NCI-H2081 treated with DMSO at 0.1 percent for 48 hours (cell line): ENCODE measurements at regions not wholly inside any gene's neighbourhood (a gene's known extent, or its start where the extent isn't known, plus 50 kb on each side); places are given as distances from the start of the nearest gene placed in this dataset.

Experiments used
- DNase-seq: peaks from one replicate; lab custom pipeline; 2025; lab: John Stamatoyannopoulos, UW

DNA sequence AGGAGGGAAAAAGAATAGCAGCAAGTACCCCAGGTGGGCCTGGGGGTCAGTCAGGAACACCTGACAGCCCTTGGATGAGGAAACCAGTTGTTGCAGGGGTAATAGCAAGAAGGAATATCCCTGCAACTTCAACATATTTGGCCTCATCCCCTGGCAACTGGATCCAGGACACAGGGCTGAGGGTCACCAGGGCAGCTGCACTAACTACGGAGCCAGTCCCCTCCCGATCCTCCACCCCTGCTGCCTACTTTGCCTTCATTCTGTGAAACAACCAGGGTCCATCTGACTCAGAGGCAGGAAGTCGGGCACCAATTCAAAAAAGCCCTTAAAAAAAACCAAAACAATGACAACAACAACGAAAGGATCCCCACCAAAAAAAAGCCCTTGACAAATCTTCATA lies 52.9 kb downstream of the FRMPD3 start:
- DNase-seq = no peak

GRCh38 chrX:107504006-107504405 lies 54.6 kb downstream of the FRMPD3 start:
- DNase-seq = no peak

DNA sequence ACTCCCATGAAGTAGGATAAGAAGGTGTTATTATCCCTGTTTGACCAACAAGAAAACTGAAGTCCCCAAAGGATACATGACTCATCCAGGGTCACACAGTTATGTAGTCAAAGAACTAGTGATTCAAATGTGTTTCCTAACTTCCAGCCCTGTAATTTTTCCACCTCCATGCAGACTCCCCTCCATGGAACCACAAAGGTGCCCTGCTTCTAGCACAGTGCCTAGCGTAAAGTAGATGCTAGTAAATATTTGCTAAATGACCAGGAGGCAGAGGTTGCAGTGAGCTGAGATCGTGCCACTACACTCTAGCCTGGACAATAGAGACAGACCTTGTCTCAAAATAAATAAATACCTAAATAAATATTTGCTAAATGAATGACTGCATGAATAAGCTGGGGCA lies 55.8 kb downstream of the FRMPD3 start:
- no peak for DNase-seq

DNA sequence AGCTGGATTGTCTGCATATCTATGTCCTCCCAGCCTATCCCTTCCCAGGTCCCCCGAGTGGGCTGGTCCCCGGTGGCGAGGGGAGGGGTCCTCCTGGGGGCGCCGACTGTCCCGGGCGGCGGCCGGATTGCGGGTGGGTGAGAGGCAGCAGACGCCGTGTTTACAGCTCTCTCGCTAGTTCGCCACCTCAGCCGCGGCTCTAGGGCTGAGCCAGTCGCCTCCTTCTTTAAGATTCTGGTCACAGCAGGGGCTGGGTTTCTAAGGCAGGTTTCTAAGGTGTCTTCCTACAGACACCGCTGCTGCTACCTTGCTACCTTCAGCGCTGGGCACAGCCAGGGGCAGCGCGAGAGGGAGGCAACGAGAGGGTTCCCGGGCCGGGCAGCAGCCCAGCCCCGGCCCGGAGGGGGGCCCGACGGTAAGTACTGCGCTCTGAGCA lies 57.2 kb downstream of the FRMPD3 start:
- no peak for DNase-seq

GRCh38 chrX:107507093-107507743 lies 57.8 kb downstream of the FRMPD3 start:
- no peak for DNase-seq

DNA sequence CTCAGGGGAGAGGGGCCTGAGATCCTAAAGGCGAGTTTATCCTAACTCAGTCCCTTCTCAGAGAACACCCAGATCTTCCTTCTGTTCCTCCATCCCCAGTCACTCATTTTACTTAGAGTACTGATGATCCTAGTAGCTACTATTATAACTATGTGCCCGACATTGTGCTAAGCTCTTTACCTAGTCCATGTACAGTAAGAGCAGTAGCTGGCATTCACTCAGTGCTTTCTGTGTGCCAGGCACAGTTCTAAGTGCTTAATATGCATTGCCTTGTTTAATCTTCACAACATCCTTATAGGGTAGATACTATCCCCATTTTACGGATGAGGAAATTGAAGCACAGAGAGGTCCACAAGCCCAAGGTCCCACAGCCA lies 58.3 kb downstream of the FRMPD3 start:
- DNase-seq = no peak

GRCh38 chrX:107508925-107509324 lies 59.5 kb downstream of the FRMPD3 start:
- DNase-seq = no peak

GRCh38 chrX:107514944-107515343 lies 65.5 kb downstream of the FRMPD3 start:
- no peak for DNase-seq

- no peak for DNase-seq
Observed at GRCh38 chrX:107521877-107522586, 72.6 kb downstream of the FRMPD3 start.

DNA sequence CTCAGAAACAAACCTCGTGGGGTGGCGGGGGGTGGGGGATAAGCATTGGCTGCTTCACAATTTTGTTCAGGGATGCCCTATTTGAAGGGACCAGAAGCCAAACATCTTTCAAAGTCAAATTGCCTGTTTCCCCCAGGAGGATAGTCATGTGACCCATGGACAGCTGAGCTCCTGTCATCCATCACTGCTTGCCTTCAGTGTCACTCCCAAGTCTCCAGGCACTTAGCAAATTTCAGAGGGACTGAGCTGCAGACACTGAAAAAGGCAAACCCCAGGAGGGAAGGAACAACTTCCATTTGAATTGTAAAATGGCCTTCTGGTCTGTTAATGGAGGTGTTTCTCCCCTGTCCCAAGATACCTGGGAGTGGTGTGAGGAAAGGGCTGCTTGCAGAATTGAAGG lies 73.4 kb downstream of the FRMPD3 start:
- no peak for DNase-seq

- DNase-seq = no peak
Observed at GRCh38 chrX:107526141-107526540, 76.7 kb downstream of the FRMPD3 start.

DNA sequence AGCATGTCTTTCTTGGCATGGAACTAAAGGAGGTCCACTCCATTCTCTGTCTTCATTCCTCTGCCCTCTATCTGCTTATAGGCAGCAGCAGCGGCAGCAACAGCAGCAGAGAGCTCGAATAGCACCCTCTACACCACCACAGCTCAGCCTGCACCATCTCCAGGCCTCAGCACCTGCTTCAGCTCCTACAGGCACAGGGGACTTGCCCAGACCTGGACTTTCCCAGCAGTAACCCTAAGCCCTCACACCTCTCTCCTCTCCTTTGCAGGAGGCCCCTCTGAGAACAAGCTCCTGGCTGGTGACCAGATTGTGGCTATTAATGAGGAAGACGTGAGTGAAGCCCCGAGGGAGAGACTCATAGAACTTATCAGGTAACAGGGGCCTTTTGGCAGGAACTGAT lies 80.7 kb downstream of the FRMPD3 start:
- no peak for DNase-seq

- DNase-seq = no peak
Observed at GRCh38 chrX:107537815-107538214, 88.4 kb downstream of the FRMPD3 start.

DNA sequence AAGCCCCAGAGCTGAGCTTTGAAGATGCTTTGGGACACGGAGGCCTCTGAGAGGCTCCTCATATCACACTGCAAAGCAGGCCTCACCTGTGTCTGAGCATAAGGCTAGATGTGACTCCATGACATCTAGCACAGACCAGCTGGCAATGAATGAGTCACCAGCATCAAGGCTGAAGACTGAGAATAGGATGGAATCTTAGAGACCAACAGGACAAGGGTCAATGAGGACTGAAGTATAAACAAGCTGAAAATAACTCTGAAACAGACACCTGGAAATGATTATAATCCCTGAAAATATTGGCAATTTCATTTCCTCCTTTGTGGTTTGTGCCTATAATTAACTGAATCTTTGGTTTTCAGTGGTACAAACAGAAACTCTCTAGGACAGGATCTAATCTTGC lies 87.1 kb upstream of the PRPS1 start:
- no peak for DNase-seq

DNA sequence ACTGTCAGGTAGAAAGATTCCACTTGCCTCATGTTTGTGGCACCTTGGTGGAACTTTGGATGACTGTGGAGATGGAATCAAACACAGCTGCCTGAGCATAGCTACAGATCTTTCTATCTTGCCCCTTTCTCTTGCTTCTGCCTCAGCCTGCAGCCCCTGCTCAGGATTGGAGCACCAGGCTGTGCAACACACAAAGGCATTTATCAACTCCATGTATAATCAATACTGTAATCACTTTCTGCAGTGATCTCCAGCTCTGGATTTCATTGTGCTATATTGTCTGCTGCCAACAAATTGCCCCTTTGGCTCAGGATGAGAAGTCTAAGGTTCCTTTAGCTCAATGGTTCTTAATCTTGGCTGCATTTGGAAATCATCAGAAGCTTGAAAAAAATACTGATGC lies 86.3 kb upstream of the PRPS1 start:
- no peak for DNase-seq

DNA sequence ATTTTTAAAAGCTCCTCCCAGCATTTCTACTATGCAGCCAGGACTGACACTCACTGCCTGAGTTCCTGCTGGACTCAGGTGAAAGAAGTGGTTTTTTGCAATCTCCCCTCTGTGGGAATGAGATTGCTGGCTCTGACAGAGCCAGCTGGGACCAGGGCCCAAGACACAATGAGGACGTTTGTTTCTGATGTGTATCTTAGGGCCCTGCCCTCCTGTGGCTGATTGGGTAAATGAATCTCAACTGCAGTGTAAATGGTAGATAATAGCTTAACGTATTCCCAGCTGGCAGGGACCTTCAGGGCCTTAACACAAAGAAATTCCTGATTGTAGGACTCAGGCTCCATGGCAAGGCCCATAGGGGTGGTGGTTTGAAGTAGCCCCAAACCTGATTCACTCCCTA lies 85.8 kb upstream of the PRPS1 start:
- peak; percentile 74 for DNase-seq

DNA sequence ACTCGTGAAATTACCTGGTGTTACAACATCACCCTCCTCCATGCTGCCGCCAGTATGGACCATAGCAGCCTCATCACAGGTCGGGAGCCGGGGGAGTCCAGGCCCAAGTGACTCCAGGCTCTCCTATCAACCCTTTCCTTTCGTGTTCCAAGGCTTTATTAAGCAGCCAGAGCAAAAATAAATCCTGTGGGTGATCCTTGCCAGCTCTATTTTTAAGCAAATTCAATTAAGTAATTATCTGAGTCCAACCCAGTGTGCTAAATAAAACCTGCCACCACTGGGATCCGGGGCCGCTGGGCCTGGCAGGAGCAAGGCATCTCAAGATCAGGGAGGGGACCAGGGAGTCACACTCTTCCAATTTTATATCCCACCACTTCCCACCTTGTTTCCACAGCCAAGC lies 80.7 kb upstream of the PRPS1 start:
- no peak for DNase-seq

GRCh38 chrX:107548775-107549174 lies 79.5 kb upstream of the PRPS1 start:
- no peak for DNase-seq

- DNase-seq = no peak
Observed at GRCh38 chrX:107549504-107549903, 78.8 kb upstream of the PRPS1 start.

DNA sequence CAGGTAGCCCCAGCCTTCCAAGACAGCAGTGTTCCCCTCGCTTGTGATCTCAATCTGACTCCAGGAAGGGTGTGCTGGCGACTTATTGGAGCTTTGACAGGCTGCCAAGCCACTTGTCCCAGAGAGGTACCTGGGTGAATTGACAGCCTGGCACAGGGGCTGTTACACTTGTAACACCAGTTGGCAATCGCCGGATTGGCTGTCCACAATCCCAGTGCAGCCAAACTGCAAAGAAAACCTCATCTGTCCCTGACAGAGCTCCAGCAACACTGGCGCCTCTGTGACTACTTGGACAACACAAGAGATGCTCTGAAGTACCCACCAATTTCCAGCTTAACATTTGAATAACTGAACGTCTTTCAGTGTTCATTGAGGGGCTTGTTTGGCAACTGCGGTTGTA lies 76.8 kb upstream of the PRPS1 start:
- DNase-seq = no peak

- DNase-seq = no peak
Observed at GRCh38 chrX:107552930-107553329, 75.4 kb upstream of the PRPS1 start.

DNA sequence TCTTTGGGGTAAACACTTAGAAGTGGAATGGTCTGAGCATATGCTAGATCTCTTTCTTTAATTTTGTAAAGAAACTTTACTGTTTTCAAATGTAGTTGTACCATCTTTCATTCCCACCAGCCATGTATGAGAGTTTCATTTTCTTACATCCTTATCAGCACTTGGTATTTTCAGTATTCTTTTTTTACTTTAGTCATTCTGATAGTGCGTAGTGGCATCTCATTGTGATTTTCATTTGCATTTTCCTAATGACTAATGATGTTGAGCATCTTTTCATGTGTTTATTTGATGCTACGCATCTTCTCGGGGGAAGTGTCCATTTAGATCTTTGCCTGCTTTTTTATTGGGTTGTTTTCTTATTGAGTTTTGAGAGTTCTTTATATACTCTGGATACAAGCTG lies 71.3 kb upstream of the PRPS1 start:
- DNase-seq = no peak

- no peak for DNase-seq
Observed at GRCh38 chrX:107559506-107559905, 68.8 kb upstream of the PRPS1 start.

DNA sequence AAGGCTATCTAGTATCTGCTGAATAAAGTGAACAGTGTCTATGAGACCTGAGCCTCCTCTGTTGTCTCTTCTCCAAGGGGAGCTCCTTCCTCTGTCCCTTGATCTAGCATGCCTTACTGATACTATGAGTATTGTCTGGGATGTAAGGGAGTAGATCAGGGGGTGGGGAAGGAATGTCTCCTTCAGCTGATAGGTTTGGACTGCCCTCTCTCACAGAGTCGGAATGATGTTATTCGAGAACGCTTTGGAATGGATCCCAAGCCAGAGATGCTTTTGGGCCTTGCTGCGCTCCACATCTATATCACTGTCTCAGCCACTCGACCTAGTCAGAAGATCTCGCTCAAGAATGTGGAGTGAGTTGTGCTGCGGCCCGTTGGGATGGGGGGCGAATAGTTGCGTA lies 68.3 kb upstream of the PRPS1 start:
- DNase-seq = no peak
